HEK293 (cell line): ENCODE measurements at regions not wholly inside any gene's neighbourhood (a gene's known extent, or its start where the extent isn't known, plus 50 kb on each side); places are given as distances from the start of the nearest gene placed in this dataset.

Experiments used
- CTCF ChIA-PET: fragments of 350-600 bp; formaldehyde crosslinking; extraction: SDS; loops from one replicate; lab custom pipeline; 2021; ENCODE audit warnings: antibody characterized with exemption; lab: Yijun Ruan, JAX
- POLR2A ChIA-PET: fragments of 300-600 bp; formaldehyde crosslinking; extraction: SDS; loops from one replicate; lab custom pipeline; 2020; ENCODE audit warnings: antibody characterized with exemption, inconsistent platforms; lab: Yijun Ruan, JAX
- H3K27ac ChIP-seq: fragments of 200-500 bp; sonication (Bioruptor generic); 2 replicates; pipeline ENCODE4 v1.5.1; 2014; ENCODE audit warnings: low read depth, low read length, control low read depth, inconsistent platforms; ENCODE audit errors: extremely low read depth
- H3K36me3 ChIP-seq, 2 experiments: fragments of 200-500 bp in 1 of 2; sonication (Bioruptor generic) in 1 of 2; 1 replicate in 1 of 2; 2 replicates in 1 of 2; pipeline ENCODE4 v1.5.1; 2014 to 2017; ENCODE audit warnings: inconsistent platforms in 2 of 2, low read length in 2 of 2; ENCODE audit not compliant: control insufficient read depth in 2 of 2, insufficient read depth in 1 of 2
- H3K4me1 ChIP-seq: fragments of 200-500 bp; sonication (Bioruptor generic); 2 replicates; pipeline ENCODE4 v1.5.1; 2014; ENCODE audit warnings: mild to moderate bottlenecking, low read length, inconsistent platforms; ENCODE audit not compliant: control insufficient read depth, insufficient read depth
- H3K4me3 ChIP-seq: 2 replicates; pipeline ENCODE4 v1.5.1; 2011; ENCODE audit warnings: low read depth, mild to moderate bottlenecking, control low read depth, low read length, moderate library complexity
- H3K9me3 ChIP-seq: fragments of 200-500 bp; sonication (Bioruptor generic); 2 replicates; pipeline ENCODE4 v1.5.1; 2014; ENCODE audit warnings: low read depth, low read length, inconsistent platforms; ENCODE audit not compliant: control insufficient read depth, insufficient read depth
- EGR2 ChIP-seq: fragments of 450-650 bp; formaldehyde crosslinking; IDR thresholded peaks from 2 replicates; pipeline ENCODE4 v1.5.1; 2016; ENCODE audit warnings: low read depth, missing biosample characterization, missing genetic modification characterization
- KLF1 ChIP-seq: fragments of 450-650 bp; formaldehyde crosslinking; IDR thresholded peaks from 2 replicates; pipeline ENCODE4 v1.5.1; 2016; ENCODE audit warnings: missing biosample characterization, missing genetic modification characterization
- KLF8 ChIP-seq: fragments of 450-650 bp; formaldehyde crosslinking; IDR thresholded peaks from 2 replicates; pipeline ENCODE4 v1.5.1; 2016; ENCODE audit warnings: missing biosample characterization, missing genetic modification characterization
- MZF1 ChIP-seq: fragments of 450-650 bp; formaldehyde crosslinking; IDR thresholded peaks from 2 replicates; pipeline ENCODE4 v1.5.1; 2017; ENCODE audit warnings: missing biosample characterization, missing genetic modification characterization, borderline replicate concordance
- TCF7L2 ChIP-seq: IDR thresholded peaks from 2 replicates; pipeline ENCODE4 v1.6.1; 2011; ENCODE audit warnings: low read depth, mild to moderate bottlenecking, inconsistent platforms, low read length, moderate library complexity, borderline replicate concordance
- ZBTB20 ChIP-seq: fragments of 450-650 bp; formaldehyde crosslinking; IDR thresholded peaks from 2 replicates; pipeline ENCODE4 v1.5.1; 2016; ENCODE audit warnings: missing biosample characterization, missing genetic modification characterization
- ZFP3 ChIP-seq: fragments of 450-650 bp; formaldehyde crosslinking; IDR thresholded peaks from 2 replicates; pipeline ENCODE4 v1.5.1; 2016; ENCODE audit warnings: low read depth, missing biosample characterization, missing genetic modification characterization
- ZNF157 ChIP-seq: fragments of 450-650 bp; formaldehyde crosslinking; IDR thresholded peaks from 2 replicates; pipeline ENCODE4 v1.5.1; 2016; ENCODE audit warnings: missing biosample characterization, missing genetic modification characterization
- ZNF239 ChIP-seq: fragments of 450-650 bp; formaldehyde crosslinking; IDR thresholded peaks from 2 replicates; pipeline ENCODE4 v1.5.1; 2016; ENCODE audit warnings: missing biosample characterization, missing genetic modification characterization
- ZNF302 ChIP-seq: fragments of 450-650 bp; formaldehyde crosslinking; IDR thresholded peaks from 2 replicates; pipeline ENCODE4 v1.5.1; 2016; ENCODE audit warnings: missing biosample characterization, missing genetic modification characterization, low read depth
- ZNF416 ChIP-seq: fragments of 450-650 bp; formaldehyde crosslinking; IDR thresholded peaks from 2 replicates; pipeline ENCODE4 v1.5.1; 2016; ENCODE audit warnings: missing biosample characterization, missing genetic modification characterization
- ZNF501 ChIP-seq: fragments of 450-650 bp; formaldehyde crosslinking; IDR thresholded peaks from 2 replicates; pipeline ENCODE4 v1.5.1; 2016; ENCODE audit warnings: missing biosample characterization, missing genetic modification characterization
- ZNF560 ChIP-seq: fragments of 450-650 bp; formaldehyde crosslinking; IDR thresholded peaks from 2 replicates; pipeline ENCODE4 v1.5.1; 2017; ENCODE audit warnings: missing biosample characterization, missing genetic modification characterization, borderline replicate concordance
- ZNF660 ChIP-seq: fragments of 450-650 bp; IDR thresholded peaks from 2 replicates; pipeline ENCODE4 v1.5.1; 2018; ENCODE audit warnings: missing biosample characterization, mild to moderate bottlenecking, missing genetic modification characterization
- ZNF843 ChIP-seq: fragments of 450-650 bp; formaldehyde crosslinking; IDR thresholded peaks from 2 replicates; pipeline ENCODE4 v1.5.1; 2016; ENCODE audit warnings: missing biosample characterization, missing genetic modification characterization
- TF ChIP-seq, protein P1 (sequence below): fragments of 450-650 bp; formaldehyde crosslinking; IDR thresholded peaks from 2 replicates; pipeline ENCODE4 v1.5.1; 2017; ENCODE audit warnings: missing biosample characterization, missing genetic modification characterization
- TF ChIP-seq, protein P2 (sequence below): fragments of 450-650 bp; formaldehyde crosslinking; optimal IDR thresholded peaks from 2 replicates; pipeline ENCODE3; 2016; ENCODE audit warnings: missing biosample characterization, mild to moderate bottlenecking, missing genetic modification characterization
- TF ChIP-seq, protein P3 (sequence below): fragments of 450-650 bp; formaldehyde crosslinking; IDR thresholded peaks from 2 replicates; pipeline ENCODE4 v1.5.1; 2016; ENCODE audit warnings: missing biosample characterization, missing genetic modification characterization
- TF ChIP-seq, protein P4 (sequence below): fragments of 450-650 bp; formaldehyde crosslinking; conservative IDR thresholded peaks from 2 replicates; pipeline ENCODE4 v1.5.1; 2016; ENCODE audit warnings: low read depth, missing biosample characterization, missing genetic modification characterization
- TF ChIP-seq, protein P5 (sequence below): fragments of 450-650 bp; formaldehyde crosslinking; IDR thresholded peaks from 2 replicates; pipeline ENCODE4 v1.5.1; 2017; ENCODE audit warnings: missing biosample characterization, missing genetic modification characterization

DNA sequence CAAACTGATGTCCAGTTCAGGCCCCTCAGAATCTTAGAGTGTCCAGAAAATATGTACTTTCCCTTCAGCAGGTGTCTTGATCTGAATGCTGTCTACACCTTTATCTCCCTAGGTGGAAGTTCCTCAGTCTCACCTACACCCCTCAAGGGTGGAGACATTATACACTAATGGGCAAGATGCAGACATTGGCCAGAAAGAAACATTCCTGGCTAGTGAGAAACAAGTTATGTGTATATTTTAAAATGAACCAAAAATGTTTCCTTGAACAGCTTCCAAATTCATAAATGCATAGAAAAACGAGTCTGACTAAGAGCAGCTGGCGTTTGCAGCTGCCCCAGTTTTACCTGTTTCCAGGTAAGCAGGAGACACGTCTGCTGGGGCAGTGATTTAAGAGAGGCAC lies 140.5 kb upstream of the IRX4 start (continued):
- TF ChIP-seq ZFP3 (tag by site-specific recombination) (no peak), ZBTB20 (tag by site-specific recombination) (no peak), ZNF560 (tag by site-specific recombination) (no peak)

DNA sequence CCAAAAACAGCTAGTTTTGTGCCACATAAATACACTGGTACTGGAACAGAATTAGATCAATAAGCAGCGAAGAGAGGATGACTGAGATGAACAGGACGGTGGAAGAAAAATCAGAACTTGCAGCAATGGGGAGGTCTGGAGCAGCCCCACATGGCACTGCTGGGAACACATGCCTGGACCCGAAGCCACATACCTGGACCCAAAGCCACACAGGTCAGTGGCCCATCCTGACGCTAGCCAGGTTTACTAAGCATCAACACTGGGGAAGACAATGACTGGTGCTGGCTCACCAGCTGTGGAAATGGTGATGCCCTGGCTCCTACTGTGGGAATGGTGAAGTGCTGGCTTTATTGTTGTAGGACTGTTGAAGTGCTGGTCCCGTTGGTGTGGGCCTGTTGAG lies 139.7 kb upstream of the IRX4 start:
- H3K36me3 ChIP-seq = no peaks in the 10 kb centered on the region
- no peak overlapping the region for H3K27ac ChIP-seq
- no peak overlapping the region for H3K4me3 ChIP-seq
- TF ChIP-seq EGR2 (tag by site-specific recombination) (no peak), ZNF416 (tag by site-specific recombination) (no peak), KLF1 (no peak), ZNF239 (no peak), ZNF501 (tag by site-specific recombination) (no peak), ZNF843 (no peak), ZNF660 (tag by site-specific recombination) (no peak), KLF8 (tag by site-specific recombination) (no peak), ZNF157 (tag by site-specific recombination) (no peak), ZNF302 (no peak), MZF1 (tag by site-specific recombination) (no peak), TCF7L2 (no peak)
- TF ChIP-seq, protein P1, sequence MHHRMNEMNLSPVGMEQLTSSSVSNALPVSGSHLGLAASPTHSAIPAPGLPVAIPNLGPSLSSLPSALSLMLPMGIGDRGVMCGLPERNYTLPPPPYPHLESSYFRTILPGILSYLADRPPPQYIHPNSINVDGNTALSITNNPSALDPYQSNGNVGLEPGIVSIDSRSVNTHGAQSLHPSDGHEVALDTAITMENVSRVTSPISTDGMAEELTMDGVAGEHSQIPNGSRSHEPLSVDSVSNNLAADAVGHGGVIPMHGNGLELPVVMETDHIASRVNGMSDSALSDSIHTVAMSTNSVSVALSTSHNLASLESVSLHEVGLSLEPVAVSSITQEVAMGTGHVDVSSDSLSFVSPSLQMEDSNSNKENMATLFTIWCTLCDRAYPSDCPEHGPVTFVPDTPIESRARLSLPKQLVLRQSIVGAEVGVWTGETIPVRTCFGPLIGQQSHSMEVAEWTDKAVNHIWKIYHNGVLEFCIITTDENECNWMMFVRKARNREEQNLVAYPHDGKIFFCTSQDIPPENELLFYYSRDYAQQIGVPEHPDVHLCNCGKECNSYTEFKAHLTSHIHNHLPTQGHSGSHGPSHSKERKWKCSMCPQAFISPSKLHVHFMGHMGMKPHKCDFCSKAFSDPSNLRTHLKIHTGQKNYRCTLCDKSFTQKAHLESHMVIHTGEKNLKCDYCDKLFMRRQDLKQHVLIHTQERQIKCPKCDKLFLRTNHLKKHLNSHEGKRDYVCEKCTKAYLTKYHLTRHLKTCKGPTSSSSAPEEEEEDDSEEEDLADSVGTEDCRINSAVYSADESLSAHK (tag by site-specific recombination) = no peak
- TF ChIP-seq, protein P2, sequence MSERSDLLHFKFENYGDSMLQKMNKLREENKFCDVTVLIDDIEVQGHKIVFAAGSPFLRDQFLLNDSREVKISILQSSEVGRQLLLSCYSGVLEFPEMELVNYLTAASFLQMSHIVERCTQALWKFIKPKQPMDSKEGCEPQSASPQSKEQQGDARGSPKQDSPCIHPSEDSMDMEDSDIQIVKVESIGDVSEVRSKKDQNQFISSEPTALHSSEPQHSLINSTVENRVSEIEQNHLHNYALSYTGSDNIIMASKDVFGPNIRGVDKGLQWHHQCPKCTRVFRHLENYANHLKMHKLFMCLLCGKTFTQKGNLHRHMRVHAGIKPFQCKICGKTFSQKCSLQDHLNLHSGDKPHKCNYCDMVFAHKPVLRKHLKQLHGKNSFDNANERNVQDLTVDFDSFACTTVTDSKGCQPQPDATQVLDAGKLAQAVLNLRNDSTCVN (tag by site-specific recombination) = no peak
- TF ChIP-seq, protein P3, sequence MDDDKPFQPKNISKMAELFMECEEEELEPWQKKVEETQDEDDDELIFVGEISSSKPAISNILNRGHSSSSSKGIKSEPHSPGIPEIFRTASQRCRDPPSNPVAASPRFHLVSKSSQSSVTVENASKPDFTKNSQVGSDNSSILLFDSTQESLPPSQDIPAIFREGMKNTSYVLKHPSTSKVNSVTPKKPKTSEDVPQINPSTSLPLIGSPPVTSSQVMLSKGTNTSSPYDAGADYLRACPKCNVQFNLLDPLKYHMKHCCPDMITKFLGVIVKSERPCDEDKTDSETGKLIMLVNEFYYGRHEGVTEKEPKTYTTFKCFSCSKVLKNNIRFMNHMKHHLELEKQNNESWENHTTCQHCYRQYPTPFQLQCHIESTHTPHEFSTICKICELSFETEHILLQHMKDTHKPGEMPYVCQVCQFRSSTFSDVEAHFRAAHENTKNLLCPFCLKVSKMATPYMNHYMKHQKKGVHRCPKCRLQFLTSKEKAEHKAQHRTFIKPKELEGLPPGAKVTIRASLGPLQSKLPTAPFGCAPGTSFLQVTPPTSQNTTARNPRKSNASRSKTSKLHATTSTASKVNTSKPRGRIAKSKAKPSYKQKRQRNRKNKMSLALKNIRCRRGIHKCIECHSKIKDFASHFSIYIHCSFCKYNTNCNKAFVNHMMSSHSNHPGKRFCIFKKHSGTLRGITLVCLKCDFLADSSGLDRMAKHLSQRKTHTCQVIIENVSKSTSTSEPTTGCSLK (tag by site-specific recombination) = no peak
- TF ChIP-seq, protein P4, sequence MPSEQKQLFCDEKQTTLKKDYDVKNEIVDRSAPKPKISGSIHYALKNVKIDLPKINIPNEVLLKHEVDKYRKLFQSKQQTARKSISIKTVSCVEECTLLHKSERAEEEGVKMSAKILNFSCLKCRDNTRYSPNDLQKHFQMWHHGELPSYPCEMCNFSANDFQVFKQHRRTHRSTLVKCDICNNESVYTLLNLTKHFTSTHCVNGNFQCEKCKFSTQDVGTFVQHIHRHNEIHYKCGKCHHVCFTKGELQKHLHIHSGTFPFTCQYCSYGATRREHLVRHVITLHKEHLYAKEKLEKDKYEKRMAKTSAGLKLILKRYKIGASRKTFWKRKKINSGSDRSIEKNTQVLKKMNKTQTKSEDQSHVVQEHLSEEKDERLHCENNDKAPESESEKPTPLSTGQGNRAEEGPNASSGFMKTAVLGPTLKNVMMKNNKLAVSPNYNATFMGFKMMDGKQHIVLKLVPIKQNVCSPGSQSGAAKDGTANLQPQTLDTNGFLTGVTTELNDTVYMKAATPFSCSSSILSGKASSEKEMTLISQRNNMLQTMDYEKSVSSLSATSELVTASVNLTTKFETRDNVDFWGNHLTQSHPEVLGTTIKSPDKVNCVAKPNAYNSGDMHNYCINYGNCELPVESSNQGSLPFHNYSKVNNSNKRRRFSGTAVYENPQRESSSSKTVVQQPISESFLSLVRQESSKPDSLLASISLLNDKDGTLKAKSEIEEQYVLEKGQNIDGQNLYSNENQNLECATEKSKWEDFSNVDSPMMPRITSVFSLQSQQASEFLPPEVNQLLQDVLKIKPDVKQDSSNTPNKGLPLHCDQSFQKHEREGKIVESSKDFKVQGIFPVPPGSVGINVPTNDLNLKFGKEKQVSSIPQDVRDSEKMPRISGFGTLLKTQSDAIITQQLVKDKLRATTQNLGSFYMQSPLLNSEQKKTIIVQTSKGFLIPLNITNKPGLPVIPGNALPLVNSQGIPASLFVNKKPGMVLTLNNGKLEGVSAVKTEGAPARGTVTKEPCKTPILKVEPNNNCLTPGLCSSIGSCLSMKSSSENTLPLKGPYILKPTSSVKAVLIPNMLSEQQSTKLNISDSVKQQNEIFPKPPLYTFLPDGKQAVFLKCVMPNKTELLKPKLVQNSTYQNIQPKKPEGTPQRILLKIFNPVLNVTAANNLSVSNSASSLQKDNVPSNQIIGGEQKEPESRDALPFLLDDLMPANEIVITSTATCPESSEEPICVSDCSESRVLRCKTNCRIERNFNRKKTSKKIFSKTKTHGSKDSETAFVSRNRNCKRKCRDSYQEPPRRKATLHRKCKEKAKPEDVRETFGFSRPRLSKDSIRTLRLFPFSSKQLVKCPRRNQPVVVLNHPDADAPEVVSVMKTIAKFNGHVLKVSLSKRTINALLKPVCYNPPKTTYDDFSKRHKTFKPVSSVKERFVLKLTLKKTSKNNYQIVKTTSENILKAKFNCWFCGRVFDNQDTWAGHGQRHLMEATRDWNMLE (tag by site-specific recombination) = no peak
- TF ChIP-seq, protein P5, sequence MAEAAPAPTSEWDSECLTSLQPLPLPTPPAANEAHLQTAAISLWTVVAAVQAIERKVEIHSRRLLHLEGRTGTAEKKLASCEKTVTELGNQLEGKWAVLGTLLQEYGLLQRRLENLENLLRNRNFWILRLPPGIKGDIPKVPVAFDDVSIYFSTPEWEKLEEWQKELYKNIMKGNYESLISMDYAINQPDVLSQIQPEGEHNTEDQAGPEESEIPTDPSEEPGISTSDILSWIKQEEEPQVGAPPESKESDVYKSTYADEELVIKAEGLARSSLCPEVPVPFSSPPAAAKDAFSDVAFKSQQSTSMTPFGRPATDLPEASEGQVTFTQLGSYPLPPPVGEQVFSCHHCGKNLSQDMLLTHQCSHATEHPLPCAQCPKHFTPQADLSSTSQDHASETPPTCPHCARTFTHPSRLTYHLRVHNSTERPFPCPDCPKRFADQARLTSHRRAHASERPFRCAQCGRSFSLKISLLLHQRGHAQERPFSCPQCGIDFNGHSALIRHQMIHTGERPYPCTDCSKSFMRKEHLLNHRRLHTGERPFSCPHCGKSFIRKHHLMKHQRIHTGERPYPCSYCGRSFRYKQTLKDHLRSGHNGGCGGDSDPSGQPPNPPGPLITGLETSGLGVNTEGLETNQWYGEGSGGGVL = no peak
- TF ChIP-seq, all 188 proteins: peak for 0
- POLR2A ChIA-PET = no interaction called here
- H3K9me3 ChIP-seq = no peaks in the 10 kb centered on the region
- H3K4me1 ChIP-seq = no peaks in the 10 kb centered on the region
- CTCF ChIA-PET = interaction anchor here (0.6 kb wide), 1 partner anchor 1846 kb away, joined by 7 read pairs; no protein-coding TSS in a partner anchor
